Activated CD4-positive, alpha-beta memory T cell treated with anti-CD3 and anti-CD28 coated beads, Interleukin-2, amount 10 ng/mL, durations not matched to agents 7 days and 5 days (primary cell): ENCODE measurements at regions not wholly inside any gene's neighbourhood (a gene's known extent, or its start where the extent isn't known, plus 50 kb on each side); places are given as distances from the start of the nearest gene placed in this dataset.

ENCODE experiments used
- CTCF ChIA-PET: fragments of 350-600 bp; sonication (Branson Sonifier 250); formaldehyde crosslinking; loops from one replicate; lab custom pipeline; 2021; ENCODE audit warnings: antibody characterized with exemption, inconsistent platforms; lab: Charles Lee
- POLR2A ChIA-PET: fragments of 350-600 bp; sonication (Branson Sonifier 250); formaldehyde crosslinking; loops from one replicate; lab custom pipeline; 2021; ENCODE audit warnings: antibody characterized with exemption; lab: Charles Lee
- DNase-seq: peaks from one replicate; pipeline ENCODE4 v3.0.0-alpha.2; 2020
- H3K27ac Mint-ChIP-seq: one replicate; pipeline ENCODE4 v1.8.0; 2021; ENCODE audit warnings: mild to moderate bottlenecking, mixed read lengths
- H3K27me3 Mint-ChIP-seq: one replicate; pipeline ENCODE4 v1.8.0; 2021; ENCODE audit warnings: mixed read lengths
- H3K36me3 Mint-ChIP-seq: one replicate; pipeline ENCODE4 v1.8.0; 2021; ENCODE audit warnings: low read depth, mixed read lengths
- H3K4me1 Mint-ChIP-seq: one replicate; pipeline ENCODE4 v1.8.0; 2021; ENCODE audit warnings: mixed read lengths
- H3K4me3 Mint-ChIP-seq: one replicate; pipeline ENCODE4 v1.8.0; 2021; ENCODE audit warnings: mild to moderate bottlenecking, mixed read lengths
- H3K9me3 Mint-ChIP-seq: one replicate; pipeline ENCODE4 v1.8.0; 2021; ENCODE audit warnings: mixed read lengths

GRCh38 chr2:104755026-104755878 lies 98.7 kb upstream of the POU3F3 start:
- no peaks in the 10 kb centered on the region for H3K9me3 Mint-ChIP-seq
- no peak for DNase-seq
- POLR2A ChIA-PET: no interaction called here
- no peaks in the 10 kb centered on the region for H3K27me3 Mint-ChIP-seq
- H3K27ac Mint-ChIP-seq: no peak overlapping the region
- H3K36me3 Mint-ChIP-seq: no peaks in the 10 kb centered on the region
- CTCF ChIA-PET: no interaction called here
- no peak overlapping the region for H3K4me3 Mint-ChIP-seq
- no peaks in the 10 kb centered on the region for H3K4me1 Mint-ChIP-seq

GRCh38 chr2:104756118-104756517 lies 97.8 kb upstream of the POU3F3 start:
- POLR2A ChIA-PET: no interaction called here
- CTCF ChIA-PET: no interaction called here
- H3K27me3 Mint-ChIP-seq: no peaks in the 10 kb centered on the region
- DNase-seq: no peak
- no peaks in the 10 kb centered on the region for H3K4me1 Mint-ChIP-seq
- H3K36me3 Mint-ChIP-seq: no peaks in the 10 kb centered on the region
- H3K27ac Mint-ChIP-seq: no peak overlapping the region
- no peak overlapping the region for H3K4me3 Mint-ChIP-seq
- no peaks in the 10 kb centered on the region for H3K9me3 Mint-ChIP-seq

DNA sequence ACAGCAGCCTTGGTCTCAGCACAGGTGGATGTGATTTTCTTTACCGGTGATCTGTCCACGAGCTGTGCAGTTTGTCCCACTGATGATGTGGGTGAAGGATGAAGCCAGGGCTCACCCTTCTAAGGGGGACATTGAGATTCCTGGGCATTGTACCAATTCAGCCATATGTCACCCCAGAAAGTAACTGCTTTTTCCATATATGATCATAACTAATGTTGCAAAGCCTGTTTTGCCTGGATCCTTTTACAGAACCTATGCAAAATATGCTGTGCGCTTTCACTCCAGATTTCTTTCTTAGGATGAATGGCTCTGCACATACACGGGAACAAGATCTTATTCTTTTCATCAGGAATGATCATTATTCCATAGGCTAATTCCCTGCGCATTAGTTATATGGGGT lies 96.9 kb upstream of the POU3F3 start:
- no peak overlapping the region for H3K4me3 Mint-ChIP-seq
- H3K4me1 Mint-ChIP-seq: no peaks in the 10 kb centered on the region
- H3K9me3 Mint-ChIP-seq: no peaks in the 10 kb centered on the region
- no peaks in the 10 kb centered on the region for H3K36me3 Mint-ChIP-seq
- no peaks in the 10 kb centered on the region for H3K27me3 Mint-ChIP-seq
- no peak overlapping the region for H3K27ac Mint-ChIP-seq
- CTCF ChIA-PET: no interaction called here
- DNase-seq: no peak
- POLR2A ChIA-PET: no interaction called here

DNA sequence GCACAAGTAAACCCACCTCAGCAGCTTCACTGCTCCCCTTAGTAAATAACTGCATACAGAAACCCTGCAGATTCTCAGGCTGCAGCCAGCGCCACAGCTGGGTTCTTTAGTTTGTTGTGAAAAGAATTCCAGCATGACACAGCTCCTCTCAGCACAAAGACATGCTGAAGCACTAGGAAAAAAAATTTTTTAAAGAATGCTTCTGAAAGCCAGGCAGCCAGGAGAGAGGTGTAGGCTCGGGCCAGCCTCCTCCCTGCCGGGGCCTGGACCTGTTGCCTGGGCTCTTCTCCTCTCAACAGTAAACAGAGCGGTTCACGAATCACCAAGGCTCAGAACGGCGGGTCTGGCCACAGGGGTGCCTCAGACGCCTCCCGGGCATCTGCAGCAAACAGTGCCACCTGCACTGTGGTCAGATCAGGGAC lies 95.7 kb upstream of the POU3F3 start:
- Mint-ChIP-seq H3K4me3 (no peak overlapping the region), H3K27me3 (no peaks in the 10 kb centered on the region), H3K4me1 (no peaks in the 10 kb centered on the region), H3K27ac (no peak overlapping the region), H3K9me3 (no peaks in the 10 kb centered on the region), H3K36me3 (no peaks in the 10 kb centered on the region)
- POLR2A ChIA-PET: no interaction called here
- no peak for DNase-seq
- CTCF ChIA-PET: interaction anchor here (1.0 kb wide), 1 partner anchor 9 kb away, joined by 3 read pairs; no protein-coding TSS in a partner anchor

DNA sequence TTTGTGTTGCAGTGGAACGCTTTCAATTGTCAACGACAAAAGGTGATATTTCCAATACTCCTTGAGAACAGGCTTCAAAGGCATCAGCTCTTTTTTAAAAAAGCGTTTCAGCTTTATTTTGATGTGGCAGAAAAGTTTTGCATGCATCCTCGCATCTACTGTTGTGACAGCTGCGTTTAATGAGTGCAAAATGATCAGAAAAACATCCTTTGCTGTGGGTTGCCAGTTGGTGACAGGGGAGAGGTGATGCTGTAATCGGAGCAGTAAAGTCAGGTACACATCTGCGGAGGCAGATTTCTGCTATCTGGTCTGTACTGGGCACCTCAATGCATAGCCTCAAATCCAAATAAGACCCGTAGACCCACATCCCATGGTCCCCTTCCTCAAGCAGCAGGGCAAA lies 91.9 kb upstream of the POU3F3 start:
- H3K9me3 Mint-ChIP-seq: no peaks in the 10 kb centered on the region
- ChIA-PET POLR2A (no interaction called here), CTCF (no interaction called here)
- no peaks in the 10 kb centered on the region for H3K36me3 Mint-ChIP-seq
- H3K4me3 Mint-ChIP-seq: no peak overlapping the region
- H3K27me3 Mint-ChIP-seq: no peaks in the 10 kb centered on the region
- H3K27ac Mint-ChIP-seq: no peak overlapping the region
- DNase-seq: no peak
- no peaks in the 10 kb centered on the region for H3K4me1 Mint-ChIP-seq

DNA sequence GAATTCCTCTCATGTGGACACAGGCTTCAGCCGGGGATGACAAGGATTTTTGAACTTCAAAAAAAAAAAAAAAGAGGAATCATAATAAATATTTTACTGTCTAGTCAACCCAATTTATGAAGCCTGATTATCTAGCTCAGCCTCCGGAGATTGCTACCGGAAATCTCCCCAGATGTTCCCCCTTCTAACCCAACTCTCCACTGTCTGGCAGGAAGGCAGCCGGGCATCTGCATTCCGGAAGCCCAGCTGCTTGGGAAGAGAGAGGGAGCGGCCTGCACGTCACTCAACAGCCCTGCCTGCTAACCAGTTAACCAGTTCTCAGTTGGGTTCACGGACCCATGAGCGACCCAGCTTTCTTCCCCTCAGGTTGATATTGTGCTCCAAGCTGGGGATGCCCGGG lies 87.2 kb upstream of the POU3F3 start:
- Mint-ChIP-seq H3K4me3 (no peak overlapping the region), H3K27ac (no peak overlapping the region), H3K4me1 (no peaks in the 10 kb centered on the region), H3K9me3 (no peaks in the 10 kb centered on the region), H3K36me3 (no peaks in the 10 kb centered on the region), H3K27me3 (no peaks in the 10 kb centered on the region)
- CTCF ChIA-PET: no interaction called here
- DNase-seq: no peak
- POLR2A ChIA-PET: no interaction called here

DNA sequence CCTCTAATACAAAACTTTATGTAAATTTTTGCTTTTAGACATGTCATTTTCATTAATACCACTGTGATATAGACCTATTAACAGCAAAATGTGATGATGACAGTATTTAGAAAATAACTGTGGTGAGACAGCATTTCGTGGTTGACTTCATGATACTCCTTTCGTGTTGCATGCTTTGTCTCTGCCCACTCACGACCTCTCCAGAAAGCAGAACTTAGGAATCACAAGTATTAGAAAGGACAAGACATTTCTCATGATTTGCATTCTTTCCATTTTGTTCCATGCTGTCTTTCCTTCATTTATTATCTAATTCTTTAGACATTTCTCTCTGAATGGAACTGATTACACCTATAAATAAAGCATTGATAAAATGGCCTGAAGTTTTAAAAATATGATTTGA lies 85.2 kb upstream of the POU3F3 start:
- Mint-ChIP-seq H3K9me3 (no peaks in the 10 kb centered on the region), H3K27ac (no peak overlapping the region), H3K36me3 (no peaks in the 10 kb centered on the region), H3K4me3 (no peak overlapping the region), H3K4me1 (no peaks in the 10 kb centered on the region), H3K27me3 (no peaks in the 10 kb centered on the region)
- ChIA-PET POLR2A (no interaction called here), CTCF (no interaction called here)
- no peak for DNase-seq

DNA sequence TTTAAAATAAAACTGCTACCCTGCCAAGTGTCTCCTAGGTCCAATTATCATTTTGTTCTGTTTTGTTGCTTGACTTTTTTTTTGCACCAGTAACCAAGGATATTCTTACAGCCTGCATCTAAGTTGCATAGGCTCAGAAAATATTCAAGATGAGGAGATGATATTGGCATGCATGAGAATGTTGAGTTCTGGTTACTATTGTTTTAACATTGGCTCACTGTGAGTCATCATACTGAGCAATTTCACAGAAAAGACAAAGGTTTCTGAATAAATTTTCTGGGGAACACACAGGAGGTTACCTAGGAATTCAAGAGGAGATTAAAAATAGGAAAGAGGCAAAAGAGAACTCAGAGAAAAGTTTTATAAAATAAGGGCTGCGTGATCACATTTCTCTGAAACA lies 84.8 kb upstream of the POU3F3 start:
- no peak overlapping the region for H3K4me3 Mint-ChIP-seq
- H3K27me3 Mint-ChIP-seq: no peaks in the 10 kb centered on the region
- ChIA-PET CTCF (no interaction called here), POLR2A (no interaction called here)
- H3K4me1 Mint-ChIP-seq: no peaks in the 10 kb centered on the region
- H3K9me3 Mint-ChIP-seq: no peaks in the 10 kb centered on the region
- DNase-seq: no peak
- H3K27ac Mint-ChIP-seq: no peak overlapping the region
- H3K36me3 Mint-ChIP-seq: no peaks in the 10 kb centered on the region

- Mint-ChIP-seq H3K36me3 (no peaks in the 10 kb centered on the region), H3K27me3 (no peaks in the 10 kb centered on the region), H3K27ac (no peak overlapping the region), H3K9me3 (no peaks in the 10 kb centered on the region), H3K4me3 (no peak overlapping the region), H3K4me1 (no peaks in the 10 kb centered on the region)
- ChIA-PET POLR2A (no interaction called here), CTCF (no interaction called here)
- DNase-seq: no peak
Measured at GRCh38 chr2:104772996-104773395, 80.9 kb upstream of the POU3F3 start.

GRCh38 chr2:104774631-104775030 lies 79.3 kb upstream of the POU3F3 start:
- no peaks in the 10 kb centered on the region for H3K27me3 Mint-ChIP-seq
- DNase-seq: no peak
- no peak overlapping the region for H3K4me3 Mint-ChIP-seq
- POLR2A ChIA-PET: no interaction called here
- H3K9me3 Mint-ChIP-seq: no peaks in the 10 kb centered on the region
- CTCF ChIA-PET: no interaction called here
- H3K27ac Mint-ChIP-seq: no peak overlapping the region
- H3K4me1 Mint-ChIP-seq: no peaks in the 10 kb centered on the region
- no peaks in the 10 kb centered on the region for H3K36me3 Mint-ChIP-seq

DNA sequence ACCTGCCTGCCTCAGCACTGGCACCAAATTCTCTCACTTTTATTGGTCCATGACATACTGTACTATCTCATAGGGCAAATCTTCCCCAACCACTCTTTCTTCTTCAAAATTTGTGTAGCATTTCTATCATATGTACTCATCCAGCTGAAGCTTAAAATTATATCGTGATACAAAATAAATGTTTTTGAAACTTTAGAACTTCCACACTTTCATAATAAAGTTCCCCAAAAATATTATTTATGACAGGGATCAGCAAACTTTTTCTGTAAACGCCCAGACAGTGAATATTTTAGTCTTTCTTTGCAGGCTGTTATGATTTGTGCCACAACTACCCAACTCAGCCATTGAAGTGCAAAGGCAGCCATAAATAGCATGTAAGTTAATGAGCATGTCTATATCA lies 76.2 kb upstream of the POU3F3 start:
- no peaks in the 10 kb centered on the region for H3K36me3 Mint-ChIP-seq
- H3K4me1 Mint-ChIP-seq: no peaks in the 10 kb centered on the region
- no peaks in the 10 kb centered on the region for H3K9me3 Mint-ChIP-seq
- CTCF ChIA-PET: no interaction called here
- POLR2A ChIA-PET: no interaction called here
- no peak overlapping the region for H3K27ac Mint-ChIP-seq
- H3K27me3 Mint-ChIP-seq: no peaks in the 10 kb centered on the region
- H3K4me3 Mint-ChIP-seq: no peak overlapping the region
- no peak for DNase-seq

- no peak overlapping the region for H3K4me3 Mint-ChIP-seq
- no peaks in the 10 kb centered on the region for H3K4me1 Mint-ChIP-seq
- H3K36me3 Mint-ChIP-seq: no peaks in the 10 kb centered on the region
- no peaks in the 10 kb centered on the region for H3K9me3 Mint-ChIP-seq
- CTCF ChIA-PET: no interaction called here
- H3K27ac Mint-ChIP-seq: no peak overlapping the region
- H3K27me3 Mint-ChIP-seq: no peaks in the 10 kb centered on the region
- no peak for DNase-seq
- POLR2A ChIA-PET: no interaction called here
Measured at GRCh38 chr2:104781151-104781550, 72.8 kb upstream of the POU3F3 start.

DNA sequence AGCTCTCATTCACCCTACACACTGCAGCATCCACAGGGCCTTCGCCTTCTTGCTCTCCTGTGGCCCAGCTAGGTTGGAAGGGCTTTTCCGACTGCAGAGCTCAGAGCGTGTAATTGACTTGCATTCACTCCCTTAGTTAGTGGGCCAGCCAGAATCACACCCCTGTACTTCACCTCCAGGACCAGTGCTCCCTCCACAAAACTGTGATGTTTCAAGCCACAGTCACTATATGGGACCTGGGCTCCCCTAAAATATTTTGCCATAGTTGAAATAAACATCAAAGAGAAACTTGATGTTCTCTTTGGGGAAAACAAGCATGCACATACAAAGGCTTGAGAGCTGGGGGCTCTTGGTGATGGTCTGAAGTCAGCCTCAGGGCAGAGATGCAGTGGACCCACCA lies 69.7 kb upstream of the POU3F3 start:
- Mint-ChIP-seq H3K27ac (no peak overlapping the region), H3K27me3 (no peaks in the 10 kb centered on the region), H3K4me1 (no peaks in the 10 kb centered on the region), H3K4me3 (no peak overlapping the region), H3K36me3 (no peaks in the 10 kb centered on the region), H3K9me3 (no peaks in the 10 kb centered on the region)
- ChIA-PET CTCF (no interaction called here), POLR2A (no interaction called here)
- no peak for DNase-seq

DNA sequence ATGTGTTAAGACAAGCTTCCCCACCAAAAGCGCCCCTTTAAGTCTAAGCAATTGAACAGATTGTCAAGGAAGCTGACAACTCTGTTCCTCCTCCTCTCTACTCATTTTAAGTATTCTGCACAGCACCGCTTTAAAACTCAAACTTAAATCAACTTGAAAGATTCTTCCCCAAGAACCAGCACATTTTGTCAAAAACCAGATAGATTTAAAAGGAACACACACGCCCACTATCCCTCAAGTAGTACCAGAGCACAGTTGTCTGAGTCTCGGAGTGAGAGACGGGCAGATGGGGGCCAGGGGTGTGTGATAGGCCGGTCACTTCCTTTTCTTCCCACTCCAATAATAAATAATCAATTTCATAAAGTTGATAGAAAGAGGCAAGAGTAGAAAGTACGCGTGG lies 67.7 kb upstream of the POU3F3 start:
- Mint-ChIP-seq H3K27ac (no peak overlapping the region), H3K36me3 (no peaks in the 10 kb centered on the region), H3K4me1 (no peaks in the 10 kb centered on the region), H3K9me3 (no peaks in the 10 kb centered on the region), H3K4me3 (no peak overlapping the region), H3K27me3 (no peaks in the 10 kb centered on the region)
- no peak for DNase-seq
- CTCF ChIA-PET: no interaction called here
- POLR2A ChIA-PET: no interaction called here
